GM18502 (cell line): ENCODE measurements at regions not wholly inside any gene's neighbourhood (a gene's known extent, or its start where the extent isn't known, plus 50 kb on each side); places are given as distances from the start of the nearest gene placed in this dataset.

ENCODE experiments used
- ATAC-seq: cut with Tn5 transposase; IDR thresholded peaks from one replicate; pipeline ENCODE4 v1.9.1; 2021; ENCODE audit warnings: mild to moderate bottlenecking; ENCODE audit not compliant: unreplicated experiment, poor library complexity

DNA sequence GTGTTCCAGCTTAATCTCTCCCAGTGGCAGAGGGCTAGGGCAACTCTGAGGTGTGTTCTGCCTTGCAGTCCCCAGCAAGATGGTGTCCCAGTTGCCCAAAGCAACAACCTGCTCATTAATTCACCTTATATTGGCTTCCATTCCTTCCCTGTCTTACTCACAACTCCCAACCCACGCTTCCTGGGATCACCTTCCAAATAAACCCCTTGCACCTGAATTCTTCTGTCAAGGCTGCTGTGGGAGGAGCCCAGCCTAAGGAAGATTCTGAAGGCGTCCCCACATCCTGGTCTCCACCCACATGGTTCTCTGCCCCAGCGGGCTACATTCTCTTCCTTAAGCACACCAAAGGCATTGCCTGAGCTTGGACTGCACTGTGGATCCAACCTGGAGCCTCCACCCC, 116.6 kb upstream of the MAFB start:
- ATAC-seq = no peak

- ATAC-seq = no peak
Observed at GRCh38 chr20:40806929-40807820, 118.1 kb upstream of the MAFB start.

DNA sequence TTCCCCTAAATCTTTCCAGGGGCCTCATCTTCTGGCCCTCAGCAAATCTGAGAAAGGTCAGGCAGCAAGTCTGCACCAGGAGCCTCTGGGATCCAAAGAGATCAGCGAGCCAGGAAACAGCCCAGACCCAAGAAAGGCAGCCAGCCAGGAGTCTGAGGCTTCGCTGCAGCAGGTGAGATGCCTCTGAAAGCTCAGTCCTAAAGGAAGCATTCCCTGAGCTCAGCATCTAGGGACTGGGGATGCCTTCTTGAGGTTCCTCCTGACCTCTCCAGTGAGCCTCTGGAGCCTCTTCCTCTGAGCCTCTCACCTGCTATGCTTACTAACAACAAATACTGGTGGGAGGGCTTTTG, 118.8 kb upstream of the MAFB start:
- ATAC-seq = no peak

- ATAC-seq = no peak
Observed at GRCh38 chr20:40808936-40809335, 119.9 kb upstream of the MAFB start.

GRCh38 chr20:40809361-40809760, 120.3 kb upstream of the MAFB start:
- ATAC-seq = no peak

GRCh38 chr20:40810332-40811000, 121.4 kb upstream of the MAFB start:
- ATAC-seq = no peak

GRCh38 chr20:40811004-40811403, 122.0 kb upstream of the MAFB start:
- no peak for ATAC-seq

- ATAC-seq = no peak
Observed at GRCh38 chr20:40811660-40812414, 122.8 kb upstream of the MAFB start.

- ATAC-seq = no peak
Observed at GRCh38 chr20:40812415-40812925, 123.4 kb upstream of the MAFB start.

DNA sequence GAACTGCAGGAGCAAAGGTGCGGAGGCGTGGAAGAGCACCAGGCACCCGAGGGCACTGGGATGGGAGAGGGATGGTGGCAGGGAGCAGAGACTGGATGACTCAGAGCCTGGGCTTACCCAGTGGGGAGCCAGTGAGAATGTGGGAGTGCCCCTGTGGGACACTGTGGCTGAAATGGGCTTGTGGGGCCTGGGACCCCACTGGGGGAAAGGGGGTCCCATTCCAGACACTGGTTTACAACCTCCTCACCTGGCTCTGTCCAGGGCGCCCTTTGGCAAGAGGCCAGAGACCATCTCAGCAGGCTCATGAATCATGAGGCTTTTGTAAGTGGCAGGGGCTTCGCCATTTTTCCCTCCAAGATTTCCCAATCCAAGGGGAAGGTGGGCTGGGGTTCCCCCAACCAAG, 124.0 kb upstream of the MAFB start:
- ATAC-seq = no peak

DNA sequence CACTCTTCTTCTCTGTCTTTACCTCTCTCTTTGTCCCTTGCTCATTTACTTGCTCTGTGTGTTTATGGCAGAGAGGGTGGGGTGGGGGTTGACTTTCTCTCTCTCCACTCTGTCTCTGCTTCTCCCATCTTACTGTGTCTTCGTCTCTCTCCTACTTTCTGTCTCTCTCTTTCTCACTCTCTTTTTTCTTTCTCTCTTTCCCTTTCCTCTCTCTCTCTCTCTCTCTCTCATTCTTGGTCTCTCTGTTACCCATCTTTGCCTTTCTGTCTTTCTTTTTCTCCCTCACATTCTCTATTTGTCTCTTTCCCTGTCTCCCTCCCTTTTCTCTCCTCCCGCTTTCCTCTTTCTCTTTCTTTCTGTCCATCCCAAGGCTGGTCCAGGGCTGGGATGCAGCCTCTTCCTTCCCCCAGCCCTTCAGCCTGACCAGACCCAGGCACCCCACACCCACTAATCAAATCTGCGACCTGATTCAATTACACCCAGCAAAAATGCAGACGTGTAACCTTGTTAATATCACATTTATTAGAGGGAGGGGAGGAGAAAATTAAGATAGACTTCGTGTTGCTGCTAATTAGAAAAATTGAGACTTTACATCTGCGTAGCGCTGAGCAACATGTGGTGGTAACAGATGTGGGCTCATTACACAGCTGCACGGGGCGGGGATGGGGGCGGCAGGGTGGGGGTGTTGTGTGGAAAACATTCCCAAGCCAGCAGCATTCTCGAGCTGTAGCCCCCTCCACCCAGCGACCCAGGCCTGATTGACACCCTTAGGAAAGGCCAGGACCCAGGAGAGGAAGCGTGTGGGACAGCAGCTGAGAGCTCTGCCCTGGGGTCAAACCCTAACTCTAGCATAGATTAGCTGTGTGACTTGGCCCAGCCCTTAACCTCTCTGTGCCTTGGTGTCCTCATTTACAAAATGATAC, 124.9 kb upstream of the MAFB start:
- ATAC-seq = no peak

DNA sequence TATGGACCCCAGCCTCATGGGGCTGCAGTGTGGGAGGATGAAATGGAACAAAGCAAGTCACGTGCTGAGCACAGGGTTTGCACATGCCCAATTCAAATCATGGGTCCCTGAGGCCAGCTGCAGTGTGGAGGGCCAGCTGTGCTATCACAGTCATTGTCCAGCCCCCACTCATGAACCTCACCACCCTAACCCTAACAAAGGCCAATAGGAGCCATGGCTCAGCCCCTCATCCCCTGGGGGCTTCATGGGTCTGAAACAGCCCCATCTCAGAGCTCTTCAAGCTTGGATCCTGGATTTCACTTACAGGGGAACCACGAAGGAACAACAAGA, 125.6 kb upstream of the MAFB start:
- no peak for ATAC-seq

- no peak for ATAC-seq
Observed at GRCh38 chr20:40815156-40816038, 126.4 kb upstream of the MAFB start.

GRCh38 chr20:40816039-40816352, 127.0 kb upstream of the MAFB start:
- ATAC-seq = no peak

DNA sequence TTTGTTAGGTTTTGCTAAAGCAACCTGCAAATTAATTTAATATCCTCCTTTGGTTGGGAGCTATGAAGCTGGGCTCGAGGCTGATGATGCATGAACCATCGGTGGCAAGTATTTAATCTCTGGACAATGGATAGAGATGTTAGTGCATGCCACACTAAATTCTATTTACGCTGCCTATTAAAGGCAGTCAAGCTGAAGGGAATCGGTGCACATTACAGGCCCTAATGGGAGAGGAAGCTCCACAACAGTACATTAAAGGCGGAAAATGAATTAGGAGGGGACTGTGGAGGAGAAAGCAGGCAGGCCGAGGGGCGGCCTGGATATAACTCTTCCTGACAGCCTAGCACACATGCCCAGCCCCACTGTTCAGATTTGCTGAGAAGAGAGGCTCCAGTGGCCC, 132.4 kb upstream of the MAFB start:
- ATAC-seq = no peak

- ATAC-seq = no peak
Observed at GRCh38 chr20:40826699-40827098, 137.7 kb upstream of the MAFB start.

DNA sequence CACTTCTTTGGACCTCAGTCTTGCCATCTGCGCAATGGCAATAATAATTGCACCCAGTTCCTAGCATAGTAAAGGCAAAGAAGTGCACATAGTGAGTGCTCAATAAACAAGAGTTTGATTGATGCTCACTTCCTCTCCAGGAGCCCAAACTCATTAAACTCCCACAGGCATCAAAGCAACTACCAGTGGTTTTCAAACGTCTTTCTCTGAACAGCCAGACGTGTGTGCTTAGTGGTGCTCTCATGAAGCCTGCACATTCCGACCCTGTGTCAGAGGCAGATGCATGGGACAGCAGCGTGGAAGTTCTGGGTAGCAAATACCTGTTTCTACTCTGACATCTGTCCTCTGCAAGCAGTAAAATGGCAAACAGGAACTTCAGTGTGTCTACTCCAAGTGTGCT, 146.3 kb upstream of the MAFB start:
- ATAC-seq = no peak

DNA sequence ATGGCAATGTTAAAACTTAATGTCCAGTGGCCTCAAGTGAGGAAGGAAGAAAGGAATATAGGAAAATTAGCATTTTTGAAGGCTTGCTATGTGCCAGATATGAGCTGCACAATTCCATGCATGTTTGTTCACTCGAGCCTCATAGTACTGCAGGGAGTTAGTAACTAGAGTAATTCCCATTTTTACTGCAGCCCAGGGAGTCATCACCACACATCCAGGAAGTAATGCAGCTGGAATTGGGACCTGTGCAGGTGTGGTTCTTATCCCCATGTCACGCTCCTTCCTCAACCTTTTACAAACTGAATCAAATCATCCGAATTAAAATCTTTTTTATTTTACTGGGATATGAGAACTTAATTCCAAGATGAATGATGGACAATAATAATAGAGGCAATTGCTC, 149.5 kb upstream of the MAFB start:
- ATAC-seq = no peak

DNA sequence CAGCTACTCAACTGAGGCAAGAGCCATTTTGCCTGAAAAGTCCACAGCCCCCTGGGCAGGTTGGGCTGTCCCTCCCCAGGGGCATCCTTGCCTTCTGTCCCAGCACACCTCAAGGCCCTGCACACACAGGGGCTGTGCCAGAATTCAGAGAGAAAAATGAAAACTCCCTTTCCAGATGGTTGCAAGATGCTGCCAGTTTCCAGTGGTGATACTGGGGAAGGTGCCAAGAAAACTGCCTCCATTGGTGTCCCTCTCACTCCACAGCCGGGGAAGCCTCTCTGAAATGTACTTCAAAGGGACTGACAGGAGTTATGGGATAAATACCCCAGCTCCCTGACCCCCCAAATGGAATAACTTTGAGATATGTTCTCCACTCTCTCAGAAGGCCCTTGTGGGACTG, 154.2 kb upstream of the MAFB start:
- ATAC-seq = no peak
